ENCODE measurements at regions not wholly inside any gene's neighbourhood (a gene's known extent, or its start where the extent isn't known, plus 50 kb on each side); places are given as distances from the start of the nearest gene placed in this dataset.

DNA sequence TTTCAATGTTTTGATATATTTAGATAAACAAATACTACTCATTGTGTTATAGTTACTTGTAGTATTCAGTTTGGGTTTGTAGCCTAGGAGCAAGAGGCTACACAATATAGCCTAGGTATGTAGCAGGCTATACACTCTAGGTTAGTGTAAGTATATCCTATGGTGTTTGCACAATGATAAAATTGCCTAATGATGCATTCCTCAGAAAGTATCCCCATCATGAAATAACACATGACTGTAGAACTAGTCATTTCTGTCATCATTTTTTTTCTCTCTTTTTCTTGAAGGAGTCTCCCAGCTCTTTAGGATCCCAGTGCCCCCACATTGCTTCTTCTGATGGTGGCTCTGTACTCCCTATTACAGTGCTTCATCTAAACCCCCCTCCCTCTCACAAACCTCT lies 157.7 kb upstream of the CADPS start:
- no peak for DNase-seq (ENCODE audit: low spot score)
- H3K9me3 Mint-ChIP-seq: 0 out of 2 replicates have a peak, but pooled peaks cover 6% of the 10 kb centered on the region

GRCh38 chr3:63034101-63034500 lies 158.9 kb upstream of the CADPS start:
- no peaks in the 10 kb centered on the region for H3K27me3 Mint-ChIP-seq (ENCODE audit: low read depth)
- H3K27ac Mint-ChIP-seq: no peak overlapping the region
- H3K9me3 Mint-ChIP-seq: 0 out of 2 replicates have a peak, but pooled peaks cover 1% of the 10 kb centered on the region
- CTCF ChIA-PET: no interaction called here
- no peak for DNase-seq (ENCODE audit: low spot score)
- no peaks in the 10 kb centered on the region for H3K36me3 Mint-ChIP-seq
- no peak for ATAC-seq
- no peak for TF ChIP-seq NR1H2 (CRISPR knock-in tag; IDR thresholded peaks at IDR 0.05)
- no peak for TF ChIP-seq E2F1 (CRISPR knock-in tag; IDR thresholded peaks at IDR 0.05)
- no peak for TF ChIP-seq NFE2L1 (CRISPR knock-in tag; IDR thresholded peaks at IDR 0.05)
- TF ChIP-seq ZNF416 (CRISPR knock-in tag; IDR thresholded peaks at IDR 0.05): no peak
- TF ChIP-seq ZNF138 (CRISPR knock-in tag; conservative IDR thresholded peaks at IDR 0.05): no peak
- no peak for TF ChIP-seq ELF4 (CRISPR knock-in tag; IDR thresholded peaks at IDR 0.05; ENCODE audit: low read depth)
- TF ChIP-seq NR2C2 (CRISPR knock-in tag; IDR thresholded peaks at IDR 0.05): no peak
- TF ChIP-seq ZNF219 (CRISPR knock-in tag; IDR thresholded peaks at IDR 0.05; ENCODE audit: borderline replicate concordance): no peak
- TF ChIP-seq, protein P1, sequence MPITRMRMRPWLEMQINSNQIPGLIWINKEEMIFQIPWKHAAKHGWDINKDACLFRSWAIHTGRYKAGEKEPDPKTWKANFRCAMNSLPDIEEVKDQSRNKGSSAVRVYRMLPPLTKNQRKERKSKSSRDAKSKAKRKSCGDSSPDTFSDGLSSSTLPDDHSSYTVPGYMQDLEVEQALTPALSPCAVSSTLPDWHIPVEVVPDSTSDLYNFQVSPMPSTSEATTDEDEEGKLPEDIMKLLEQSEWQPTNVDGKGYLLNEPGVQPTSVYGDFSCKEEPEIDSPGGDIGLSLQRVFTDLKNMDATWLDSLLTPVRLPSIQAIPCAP (CRISPR knock-in tag; IDR thresholded peaks at IDR 0.05): no peak
- no peak for TF ChIP-seq HMGA2 (CRISPR knock-in tag; IDR thresholded peaks at IDR 0.05)
- no peak for TF ChIP-seq ZBTB43 (CRISPR knock-in tag; IDR thresholded peaks at IDR 0.05)
- TF ChIP-seq, protein P2, sequence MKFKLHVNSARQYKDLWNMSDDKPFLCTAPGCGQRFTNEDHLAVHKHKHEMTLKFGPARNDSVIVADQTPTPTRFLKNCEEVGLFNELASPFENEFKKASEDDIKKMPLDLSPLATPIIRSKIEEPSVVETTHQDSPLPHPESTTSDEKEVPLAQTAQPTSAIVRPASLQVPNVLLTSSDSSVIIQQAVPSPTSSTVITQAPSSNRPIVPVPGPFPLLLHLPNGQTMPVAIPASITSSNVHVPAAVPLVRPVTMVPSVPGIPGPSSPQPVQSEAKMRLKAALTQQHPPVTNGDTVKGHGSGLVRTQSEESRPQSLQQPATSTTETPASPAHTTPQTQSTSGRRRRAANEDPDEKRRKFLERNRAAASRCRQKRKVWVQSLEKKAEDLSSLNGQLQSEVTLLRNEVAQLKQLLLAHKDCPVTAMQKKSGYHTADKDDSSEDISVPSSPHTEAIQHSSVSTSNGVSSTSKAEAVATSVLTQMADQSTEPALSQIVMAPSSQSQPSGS (CRISPR knock-in tag; IDR thresholded peaks at IDR 0.05; ENCODE audit: borderline replicate concordance, low read depth): no peak
- no peak for TF ChIP-seq ZSCAN18 (CRISPR knock-in tag; IDR thresholded peaks at IDR 0.05)
- H3K4me1 Mint-ChIP-seq: peaks cover 15% of the 10 kb centered on the region
- POLR2A ChIA-PET: no interaction called here
- no peak overlapping the region for H3K4me3 Mint-ChIP-seq

More for the DNA sequence above, 157.7 kb upstream of the CADPS start:
- TF ChIP-seq SOX15 (CRISPR knock-in tag; IDR thresholded peaks at IDR 0.05): no peak
- TF ChIP-seq NR3C1 (CRISPR knock-in tag; conservative IDR thresholded peaks at IDR 0.05; ENCODE audit: low read depth): no peak
- Mint-ChIP-seq H3K4me1 (peaks cover 15% of the 10 kb centered on the region), H3K36me3 (no peaks in the 10 kb centered on the region), H3K27ac (no peak overlapping the region), H3K4me3 (no peak overlapping the region), H3K27me3 (ENCODE audit: low read depth) (no peaks in the 10 kb centered on the region)
- POLR2A ChIA-PET: no interaction called here
- no peak for ATAC-seq
- CTCF ChIA-PET: interaction anchor here (0.7 kb wide), 1 partner anchor 199 kb away, joined by 5 read pairs; no protein-coding TSS in a partner anchor

DNA sequence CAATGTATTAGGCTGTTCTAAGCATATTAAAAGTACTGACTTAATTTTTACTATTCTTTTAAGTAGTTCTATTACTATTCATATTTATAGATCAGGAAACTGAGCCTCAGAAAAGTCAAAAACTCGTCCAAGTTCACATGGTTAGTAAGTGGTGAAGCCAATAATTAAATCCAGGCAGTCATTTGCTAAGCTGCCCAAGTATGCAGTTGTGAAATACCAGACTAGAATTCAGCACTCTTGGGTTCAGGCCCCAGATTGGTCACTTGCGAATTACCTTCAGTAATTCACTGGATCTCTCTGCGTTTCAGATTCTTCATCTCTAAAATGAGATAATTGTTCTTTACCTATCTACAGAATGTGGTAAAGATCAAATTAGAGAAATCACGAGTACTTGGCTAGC lies 161.9 kb upstream of the CADPS start:
- no peak for DNase-seq (ENCODE audit: low spot score)
- H3K27me3 Mint-ChIP-seq (ENCODE audit: low read depth): no peaks in the 10 kb centered on the region
- TF ChIP-seq USF1 (CRISPR knock-in tag; IDR thresholded peaks at IDR 0.05) (no peak), HMGA2 (CRISPR knock-in tag; IDR thresholded peaks at IDR 0.05) (no peak), ELF4 (CRISPR knock-in tag; IDR thresholded peaks at IDR 0.05; ENCODE audit: low read depth) (no peak), ZMAT4 (CRISPR knock-in tag; IDR thresholded peaks at IDR 0.05) (no peak), NR2C2 (CRISPR knock-in tag; IDR thresholded peaks at IDR 0.05) (no peak)

More for the DNA sequence above, 161.9 kb upstream of the CADPS start:
- no peak overlapping the region for H3K27ac Mint-ChIP-seq
- ChIA-PET CTCF (no interaction called here), POLR2A (interaction anchor here (0.6 kb wide), 1 partner anchor 676 kb away, joined by 4 read pairs; no protein-coding TSS in a partner anchor)
- no peaks in the 10 kb centered on the region for H3K9me3 Mint-ChIP-seq
- ATAC-seq: no peak
- peaks cover 13% of the 10 kb centered on the region for H3K4me1 Mint-ChIP-seq
- H3K4me3 Mint-ChIP-seq: no peak overlapping the region
- no peaks in the 10 kb centered on the region for H3K36me3 Mint-ChIP-seq
